Hepatocyte (in vitro differentiated cells): ENCODE measurements at regions not wholly inside any gene's neighbourhood (a gene's known extent, or its start where the extent isn't known, plus 50 kb on each side); places are given as distances from the start of the nearest gene placed in this dataset.

Experiments used
- DNase-seq: peaks from one replicate; pipeline ENCODE4 v3.0.0-alpha.2; 2016; ENCODE audit warnings: low spot score
- H2AFZ ChIP-seq: fragments of 200-600 bp; sonication (generic); 2 replicates; pipeline ENCODE4 v1.6.0; 2016; ENCODE audit warnings: antibody characterized with exemption, mild to moderate bottlenecking
- H3K27ac ChIP-seq: fragments of 200-600 bp; sonication (generic); 2 replicates; pipeline ENCODE4 v1.5.1; 2016; ENCODE audit warnings: mild to moderate bottlenecking
- H3K27me3 ChIP-seq: fragments of 200-600 bp; sonication (generic); 2 replicates; pipeline ENCODE4 v1.6.1; 2016
- H3K36me3 ChIP-seq: fragments of 200-600 bp; sonication (generic); replicated peaks from 2 replicates; pipeline ENCODE4 v1.5.1; 2016; ENCODE audit warnings: low read depth; ENCODE audit not compliant: insufficient read depth
- H3K4me1 ChIP-seq: fragments of 200-600 bp; sonication (generic); 2 replicates; pipeline ENCODE4 v1.5.1; 2016; ENCODE audit warnings: mild to moderate bottlenecking, moderate library complexity; ENCODE audit not compliant: insufficient read depth
- H3K4me2 ChIP-seq: fragments of 200-600 bp; sonication (generic); 2 replicates; pipeline ENCODE4 v1.6.0; 2016
- H3K4me3 ChIP-seq: fragments of 200-600 bp; sonication (generic); 2 replicates; pipeline ENCODE4 v1.5.1; 2016; ENCODE audit warnings: mild to moderate bottlenecking
- H3K79me2 ChIP-seq: fragments of 200-600 bp; sonication (generic); 2 replicates; pipeline ENCODE4 v1.6.0; 2017; ENCODE audit warnings: mild to moderate bottlenecking
- H3K9me2 ChIP-seq: fragments of 200-600 bp; sonication (generic); replicated peaks from 2 replicates; pipeline ENCODE4 v1.6.0; 2017; ENCODE audit warnings: mild to moderate bottlenecking; ENCODE audit not compliant: insufficient read depth
- H3K9me3 ChIP-seq: fragments of 200-600 bp; sonication (generic); 2 replicates; pipeline ENCODE4 v1.5.1; 2016; ENCODE audit warnings: low read depth, mild to moderate bottlenecking
- H4K20me1 ChIP-seq: fragments of 200-600 bp; sonication (generic); 2 replicates; pipeline ENCODE4 v1.6.0; 2016; ENCODE audit warnings: mild to moderate bottlenecking; ENCODE audit not compliant: insufficient read depth, poor library complexity, severe bottlenecking
- EZH2 ChIP-seq: fragments of 200-600 bp; sonication (generic); IDR thresholded peaks from 2 replicates; pipeline ENCODE4 v1.6.1; 2016; ENCODE audit warnings: antibody characterized with exemption, mild to moderate bottlenecking, borderline replicate concordance
- EZH2phosphoT487 ChIP-seq: fragments of 200-600 bp; sonication (generic); IDR thresholded peaks from one replicate; pipeline ENCODE4 v1.6.1; 2018; ENCODE audit warnings: antibody characterized with exemption, mild to moderate bottlenecking, low read depth, moderate library complexity; ENCODE audit not compliant: unreplicated experiment, severe bottlenecking
- WGBS: methylation state at CpG from one replicate; pipeline ENCODE4 v1.1.6; 2016; ENCODE audit warnings: low lambda C conversion rate; ENCODE audit errors: missing lambda C conversion rate; 5-methylcytosine and 5-hydroxymethylcytosine counted together
- TF ChIP-seq, protein P1 (sequence below): fragments of 200-600 bp; sonication (generic); IDR thresholded peaks from 2 replicates; pipeline ENCODE4 v1.5.1; 2016; ENCODE audit warnings: antibody characterized with exemption, mild to moderate bottlenecking; ENCODE audit not compliant: poor library complexity

GRCh38 chr18:78363556-78364387 lies 615.8 kb upstream of the SALL3 start:
- Histone ChIP-seq H3K4me3 (no peak overlapping the region), H3K9me2 (no peaks in the 10 kb centered on the region), H3K27ac (no peak overlapping the region), H4K20me1 (no peaks in the 10 kb centered on the region), H3K4me2 (no peak overlapping the region), H3K36me3 (no peaks in the 10 kb centered on the region), H3K27me3 (no peaks in the 10 kb centered on the region), H3K79me2 (no peaks in the 10 kb centered on the region), H3K9me3 (no peaks in the 10 kb centered on the region), H2AFZ (no peak overlapping the region), H3K4me1 (peaks cover 6% of the 10 kb centered on the region)
- 96% methylated on average over 44 of the region's 44 CpGs for WGBS
- no peak for TF ChIP-seq EZH2phosphoT487
- TF ChIP-seq, protein P1, sequence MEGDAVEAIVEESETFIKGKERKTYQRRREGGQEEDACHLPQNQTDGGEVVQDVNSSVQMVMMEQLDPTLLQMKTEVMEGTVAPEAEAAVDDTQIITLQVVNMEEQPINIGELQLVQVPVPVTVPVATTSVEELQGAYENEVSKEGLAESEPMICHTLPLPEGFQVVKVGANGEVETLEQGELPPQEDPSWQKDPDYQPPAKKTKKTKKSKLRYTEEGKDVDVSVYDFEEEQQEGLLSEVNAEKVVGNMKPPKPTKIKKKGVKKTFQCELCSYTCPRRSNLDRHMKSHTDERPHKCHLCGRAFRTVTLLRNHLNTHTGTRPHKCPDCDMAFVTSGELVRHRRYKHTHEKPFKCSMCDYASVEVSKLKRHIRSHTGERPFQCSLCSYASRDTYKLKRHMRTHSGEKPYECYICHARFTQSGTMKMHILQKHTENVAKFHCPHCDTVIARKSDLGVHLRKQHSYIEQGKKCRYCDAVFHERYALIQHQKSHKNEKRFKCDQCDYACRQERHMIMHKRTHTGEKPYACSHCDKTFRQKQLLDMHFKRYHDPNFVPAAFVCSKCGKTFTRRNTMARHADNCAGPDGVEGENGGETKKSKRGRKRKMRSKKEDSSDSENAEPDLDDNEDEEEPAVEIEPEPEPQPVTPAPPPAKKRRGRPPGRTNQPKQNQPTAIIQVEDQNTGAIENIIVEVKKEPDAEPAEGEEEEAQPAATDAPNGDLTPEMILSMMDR: no peak
- no peak for TF ChIP-seq EZH2
- DNase-seq: no peak

GRCh38 chr18:78364388-78364960 lies 615.1 kb upstream of the SALL3 start:
- Histone ChIP-seq H4K20me1 (no peaks in the 10 kb centered on the region), H3K4me3 (no peak overlapping the region), H3K27me3 (no peaks in the 10 kb centered on the region), H3K9me3 (no peaks in the 10 kb centered on the region), H3K36me3 (no peaks in the 10 kb centered on the region), H3K9me2 (no peaks in the 10 kb centered on the region), H3K79me2 (no peaks in the 10 kb centered on the region), H3K4me1 (peaks cover 6% of the 10 kb centered on the region), H2AFZ (no peak overlapping the region), H3K4me2 (no peak overlapping the region), H3K27ac (no peak overlapping the region)
- TF ChIP-seq, protein P1: no peak
- no peak for TF ChIP-seq EZH2phosphoT487
- no peak for TF ChIP-seq EZH2
- no peak for DNase-seq
- WGBS: 87% methylated on average over 13 of the region's 13 CpGs

- Histone ChIP-seq H3K9me3 (no peaks in the 10 kb centered on the region), H3K27ac (no peak overlapping the region), H3K4me1 (peaks cover 6% of the 10 kb centered on the region), H3K36me3 (no peaks in the 10 kb centered on the region), H3K9me2 (no peaks in the 10 kb centered on the region), H2AFZ (no peak overlapping the region), H3K27me3 (no peaks in the 10 kb centered on the region), H3K4me3 (no peak overlapping the region), H3K79me2 (no peaks in the 10 kb centered on the region), H3K4me2 (no peak overlapping the region), H4K20me1 (no peaks in the 10 kb centered on the region)
- DNase-seq: no peak
- 39% methylated on average over 5 of the region's 7 CpGs for WGBS
- no peak for TF ChIP-seq EZH2phosphoT487
- TF ChIP-seq, protein P1: no peak
- TF ChIP-seq EZH2: no peak
Measured at GRCh38 chr18:78367996-78368395, 611.6 kb upstream of the SALL3 start.
